COR-L47 (cell line): ENCODE measurements at regions not wholly inside any gene's neighbourhood (a gene's known extent, or its start where the extent isn't known, plus 50 kb on each side); places are given as distances from the start of the nearest gene placed in this dataset.
"Not testable (repeated sequence)": the region's sequence is repeated elsewhere in the genome, so short reads cannot be mapped to it uniquely, and the experiment has no call there.

Source experiments
- DNase-seq: peaks from one replicate; lab custom pipeline; 2025; lab: John Stamatoyannopoulos, UW

DNA sequence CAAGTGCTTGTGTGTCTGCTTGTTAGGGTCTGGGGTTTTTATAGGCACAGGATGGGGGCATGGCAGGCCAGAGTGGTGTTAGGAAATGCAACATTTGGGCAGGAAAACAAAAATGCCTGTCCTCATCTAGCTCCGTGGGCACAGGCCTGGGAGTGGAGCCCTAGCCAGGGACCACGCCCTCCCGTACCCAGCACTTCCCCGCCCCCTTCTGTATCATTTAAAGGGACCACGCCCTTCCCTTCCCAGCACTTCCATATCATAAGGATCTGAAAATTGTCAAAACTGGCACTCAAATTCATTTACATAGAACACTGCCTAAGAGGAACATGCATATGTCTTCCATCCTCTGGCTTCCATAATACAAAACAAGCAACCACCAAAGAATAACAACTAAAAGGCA lies 185.8 kb downstream of the B3GLCT start:
- DNase-seq = no peak

GRCh38 chr13:31394506-31394905 lies 194.7 kb downstream of the B3GLCT start:
- no peak for DNase-seq

DNA sequence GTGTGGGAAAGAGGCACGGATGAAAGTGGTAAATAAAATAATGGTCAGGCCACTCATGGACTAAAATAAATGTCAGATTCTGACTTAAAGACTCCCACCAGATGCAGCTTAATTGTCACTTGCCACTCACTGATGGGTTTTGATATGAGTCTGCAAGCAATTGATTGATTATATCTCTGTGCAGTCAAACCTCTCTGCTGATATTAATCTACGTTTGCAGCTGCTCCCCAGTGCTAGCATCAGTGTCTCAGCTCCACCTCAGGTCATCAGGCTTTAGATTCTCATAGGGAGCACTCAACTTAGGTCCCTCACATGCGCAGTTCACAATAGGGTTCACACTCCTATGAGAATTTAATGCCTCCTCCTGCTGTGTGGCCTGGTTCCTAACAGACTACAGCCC lies 195.3 kb downstream of the B3GLCT start:
- DNase-seq = no peak

- DNase-seq = no peak
Measured at GRCh38 chr13:31399690-31400089, 199.9 kb downstream of the B3GLCT start.

DNA sequence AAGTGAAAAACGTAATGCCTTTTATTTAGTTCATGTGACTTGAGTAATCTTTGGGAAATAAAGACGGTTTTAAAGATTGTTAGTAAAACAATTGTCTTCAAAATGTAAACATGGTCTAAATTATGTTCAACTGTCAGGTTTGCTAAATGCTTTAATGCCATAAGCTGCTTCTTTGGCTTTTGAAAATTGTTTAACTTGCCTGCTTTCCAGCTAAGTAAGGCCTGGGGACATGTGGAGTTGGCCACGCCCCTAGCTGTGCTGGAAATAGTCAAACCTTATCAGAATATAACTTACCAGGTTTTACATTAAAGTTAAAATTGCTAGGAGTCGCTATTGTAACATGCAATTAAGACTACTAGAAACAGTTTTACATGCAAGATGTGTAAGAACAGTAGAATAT lies 203.9 kb downstream of the B3GLCT start:
- not testable (repeated sequence) for DNase-seq

DNA sequence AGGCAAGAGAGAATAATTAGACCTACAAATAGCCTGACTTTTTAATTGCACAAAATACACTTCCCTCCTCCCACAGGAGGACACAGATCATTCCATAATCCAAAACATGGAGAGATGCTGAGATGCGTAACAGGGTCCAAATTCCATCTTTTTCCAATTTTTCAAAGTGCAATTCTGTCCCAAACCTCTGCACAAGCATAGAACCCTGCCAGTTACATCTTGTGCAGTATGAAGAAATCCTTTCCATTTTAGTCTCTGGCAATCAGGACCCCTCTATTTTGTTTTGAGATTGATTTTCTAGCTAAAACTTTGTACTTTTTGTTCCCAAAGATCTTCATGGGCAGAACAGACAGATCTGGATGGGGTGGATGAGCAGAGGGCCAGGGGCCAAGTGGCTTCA lies 209.2 kb downstream of the B3GLCT start:
- no peak for DNase-seq

GRCh38 chr13:31409678-31410356 lies 210.0 kb downstream of the B3GLCT start:
- DNase-seq = no peak

GRCh38 chr13:31413516-31413915 lies 213.7 kb downstream of the B3GLCT start:
- no peak for DNase-seq

- no peak for DNase-seq
Measured at GRCh38 chr13:31416066-31416465, 216.3 kb downstream of the B3GLCT start.

DNA sequence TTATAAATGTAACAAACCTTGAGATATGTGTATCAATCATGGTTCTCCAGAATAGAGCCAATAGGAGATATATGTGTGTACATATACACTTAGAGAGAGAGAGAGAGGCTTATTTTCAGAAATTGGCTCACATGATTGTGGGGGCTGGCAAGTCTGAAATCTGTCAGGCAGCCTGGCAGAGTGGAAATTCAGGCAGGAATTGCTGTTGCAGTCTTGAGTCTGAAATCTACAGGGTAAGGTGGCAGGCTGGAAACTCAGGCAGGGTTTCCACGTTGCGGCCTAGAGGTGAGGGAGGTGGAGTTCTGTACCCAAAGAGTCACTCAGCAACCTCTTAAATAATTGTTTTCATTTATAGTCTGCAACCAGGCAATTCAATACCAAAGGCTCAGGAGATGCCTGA lies 218.4 kb downstream of the B3GLCT start:
- no peak for DNase-seq

GRCh38 chr13:31421756-31422155 lies 222.0 kb downstream of the B3GLCT start:
- DNase-seq = no peak

DNA sequence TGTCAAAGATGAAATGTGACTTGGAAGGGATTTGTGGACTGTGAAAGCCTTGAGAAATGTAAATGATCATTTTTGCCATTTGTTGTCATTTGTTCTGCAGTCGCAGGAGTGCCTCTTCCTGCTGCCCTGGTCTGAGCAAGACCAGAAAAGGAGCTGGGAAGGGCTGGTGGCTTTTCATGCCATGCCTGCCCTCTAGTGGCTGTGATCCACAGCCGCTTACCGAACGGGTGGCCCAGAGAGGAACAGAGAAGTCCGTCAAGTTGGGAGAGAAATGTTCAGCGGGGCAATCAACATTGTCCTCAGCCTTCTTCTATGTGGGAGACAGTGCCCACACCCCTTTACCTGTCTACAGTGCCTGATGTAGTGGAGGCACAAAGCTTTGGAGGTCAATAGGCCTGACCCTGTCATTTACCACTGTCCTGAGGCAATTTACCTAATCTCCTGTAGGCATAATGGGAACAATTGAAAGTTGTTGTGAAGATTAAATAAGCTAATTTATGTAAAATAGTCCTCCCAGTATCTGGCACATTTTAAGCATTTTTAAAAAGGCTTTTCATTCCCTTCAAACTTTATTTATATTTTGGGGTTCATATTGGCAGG lies 224.5 kb downstream of the B3GLCT start:
- peak; percentile 64 for DNase-seq

- DNase-seq = no peak
Measured at GRCh38 chr13:31426395-31426794, 226.6 kb downstream of the B3GLCT start.

DNA sequence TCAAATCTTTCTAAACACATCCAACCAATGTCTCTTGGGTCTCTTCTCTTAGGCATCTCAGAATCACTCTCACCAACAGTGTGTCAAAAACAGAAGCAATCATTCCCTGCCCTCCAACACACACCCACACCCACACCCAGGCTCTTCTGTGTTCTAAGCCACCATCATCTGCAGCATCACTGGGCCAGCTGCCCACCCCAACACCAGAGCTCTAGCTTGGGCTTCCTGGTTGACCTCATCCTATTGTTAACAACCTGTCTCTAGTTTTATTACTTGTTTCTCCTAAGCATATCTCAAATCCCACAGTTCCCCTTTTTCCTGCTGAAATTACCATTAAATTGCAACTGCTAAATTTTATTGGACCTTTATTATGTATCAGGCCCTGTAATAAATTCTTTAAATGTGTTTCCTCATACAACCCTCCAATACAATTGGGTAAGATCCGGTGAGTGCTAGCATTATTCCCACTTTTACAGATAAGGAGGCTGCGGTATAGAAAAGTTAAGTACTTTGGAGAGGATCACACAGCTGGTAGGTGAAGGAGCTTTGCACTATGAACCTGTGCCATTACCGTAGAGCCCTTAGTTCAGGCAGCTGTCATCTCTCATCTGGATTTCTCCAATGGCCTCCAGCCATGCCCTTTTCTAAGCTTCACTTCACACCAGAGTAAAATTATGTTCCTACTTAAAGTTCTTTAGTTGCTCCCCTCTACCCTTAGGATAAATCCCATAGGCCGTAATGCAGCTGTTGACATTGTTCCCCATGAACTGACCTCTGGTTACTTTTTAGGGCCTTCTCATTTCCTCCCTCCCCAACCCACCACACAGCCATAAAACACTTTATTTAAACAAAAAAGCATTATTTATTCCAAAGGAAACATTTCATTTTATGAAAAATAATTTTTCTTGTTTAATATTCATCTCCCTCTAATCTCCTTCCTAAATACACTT lies 227.7 kb downstream of the B3GLCT start:
- DNase-seq = no peak

GRCh38 chr13:31431722-31432137 lies 232.0 kb downstream of the B3GLCT start:
- peak; percentile 3 for DNase-seq

DNA sequence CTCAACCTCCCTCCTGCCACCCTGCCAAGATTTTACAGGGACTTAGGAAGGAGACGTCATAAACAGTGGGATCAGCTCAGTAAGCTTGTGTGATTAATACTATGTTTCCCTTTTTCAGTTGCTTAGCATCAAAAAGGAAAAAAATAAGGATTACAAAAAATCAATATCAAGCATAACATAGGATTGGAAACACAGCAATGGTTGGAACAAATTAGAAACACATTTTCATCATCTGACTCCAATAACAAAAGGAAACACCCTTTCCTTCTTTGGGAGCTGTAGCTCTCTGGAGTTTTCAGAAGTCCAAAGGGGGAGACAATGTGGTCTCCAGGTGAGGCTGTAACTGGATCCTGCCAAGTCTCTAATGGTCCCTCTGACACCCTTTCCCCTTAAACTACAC lies 233.4 kb downstream of the B3GLCT start:
- DNase-seq = no peak

- no peak for DNase-seq
Measured at GRCh38 chr13:31433746-31434145, 234.0 kb downstream of the B3GLCT start.

- DNase-seq = no peak
Measured at GRCh38 chr13:31434613-31435012, 234.8 kb downstream of the B3GLCT start.

GRCh38 chr13:31435536-31435935 lies 235.8 kb downstream of the B3GLCT start:
- DNase-seq = no peak

GRCh38 chr13:31436478-31436877 lies 236.7 kb downstream of the B3GLCT start:
- no peak for DNase-seq

GRCh38 chr13:31437975-31438374 lies 238.2 kb downstream of the B3GLCT start:
- DNase-seq = no peak

GRCh38 chr13:31440132-31440531 lies 240.4 kb downstream of the B3GLCT start:
- DNase-seq = no peak
